ENCODE measurements at regions not wholly inside any gene's neighbourhood (a gene's known extent, or its start where the extent isn't known, plus 50 kb on each side); places are given as distances from the start of the nearest gene placed in this dataset.
A peak's percentile ranks its signal among the peaks of the same experiment; 100 is the strongest.

- no peak for DNase-seq (ENCODE audit: low spot score)
These were observed 460.6 kb downstream of the CCSER2 start for GRCh38 chr10:84789026-84789425.

GRCh38 chr10:84798312-84798711 lies 469.9 kb downstream of the CCSER2 start:
- no peak for DNase-seq (ENCODE audit: low spot score)

- no peak for DNase-seq (ENCODE audit: low spot score)
These were observed 472.8 kb downstream of the CCSER2 start for GRCh38 chr10:84801156-84801555.

GRCh38 chr10:84801916-84802315 lies 473.5 kb downstream of the CCSER2 start:
- no peak for DNase-seq (ENCODE audit: low spot score)

GRCh38 chr10:84805149-84805548 lies 476.8 kb downstream of the CCSER2 start:
- no peak for DNase-seq (ENCODE audit: low spot score)

GRCh38 chr10:84811113-84811512 lies 482.7 kb downstream of the CCSER2 start:
- DNase-seq (ENCODE audit: low spot score), result no peak

GRCh38 chr10:84818961-84819360 lies 490.6 kb downstream of the CCSER2 start:
- DNase-seq (ENCODE audit: low spot score), result no peak

GRCh38 chr10:84820120-84820519 lies 491.7 kb downstream of the CCSER2 start:
- peak; percentile 39 for DNase-seq (ENCODE audit: low spot score)

GRCh38 chr10:84820596-84820995 lies 492.2 kb downstream of the CCSER2 start:
- no peak for DNase-seq (ENCODE audit: low spot score)

- no peak for DNase-seq (ENCODE audit: low spot score)
These were observed 494.7 kb downstream of the CCSER2 start for GRCh38 chr10:84822931-84823630.

- no peak for DNase-seq (ENCODE audit: low spot score)
These were observed 496.1 kb downstream of the CCSER2 start for GRCh38 chr10:84824525-84824924.

GRCh38 chr10:84825330-84825729 lies 496.9 kb downstream of the CCSER2 start:
- peak; percentile 25 for DNase-seq (ENCODE audit: low spot score)

- no peak for DNase-seq (ENCODE audit: low spot score)
These were observed 498.3 kb downstream of the CCSER2 start for GRCh38 chr10:84826704-84827103.

GRCh38 chr10:84829131-84829530 lies 500.7 kb downstream of the CCSER2 start:
- DNase-seq (ENCODE audit: low spot score), result no peak

GRCh38 chr10:84837041-84837812 lies 508.8 kb downstream of the CCSER2 start:
- no peak for DNase-seq (ENCODE audit: low spot score)

GRCh38 chr10:84837877-84838276 lies 509.5 kb downstream of the CCSER2 start:
- no peak for DNase-seq (ENCODE audit: low spot score)

GRCh38 chr10:84838851-84839250 lies 510.5 kb downstream of the CCSER2 start:
- no peak for DNase-seq (ENCODE audit: low spot score)

GRCh38 chr10:84842593-84842992 lies 514.2 kb downstream of the CCSER2 start:
- DNase-seq (ENCODE audit: low spot score), result no peak

GRCh38 chr10:84844461-84844860 lies 516.1 kb downstream of the CCSER2 start:
- no peak for DNase-seq (ENCODE audit: low spot score)

- DNase-seq (ENCODE audit: low spot score), result peak; percentile 42
These were observed 517.4 kb downstream of the CCSER2 start for GRCh38 chr10:84845628-84846261.

GRCh38 chr10:84846658-84847316 lies 518.4 kb downstream of the CCSER2 start:
- no peak for DNase-seq (ENCODE audit: low spot score)

GRCh38 chr10:84848967-84849366 lies 520.6 kb downstream of the CCSER2 start:
- no peak for DNase-seq (ENCODE audit: low spot score)

- no peak for DNase-seq (ENCODE audit: low spot score)
These were observed 522.4 kb downstream of the CCSER2 start for GRCh38 chr10:84850826-84851225.
